Kidney tubule cell (primary cell): ENCODE measurements at regions not wholly inside any gene's neighbourhood (a gene's known extent, or its start where the extent isn't known, plus 50 kb on each side); places are given as distances from the start of the nearest gene placed in this dataset.
A peak's percentile ranks its signal among the peaks of the same experiment; 100 is the strongest.

Experiments
- DNase-seq: peaks from one replicate; pipeline ENCODE4 v3.0.0-alpha.2; 2018; ENCODE audit warnings: low spot score

DNA sequence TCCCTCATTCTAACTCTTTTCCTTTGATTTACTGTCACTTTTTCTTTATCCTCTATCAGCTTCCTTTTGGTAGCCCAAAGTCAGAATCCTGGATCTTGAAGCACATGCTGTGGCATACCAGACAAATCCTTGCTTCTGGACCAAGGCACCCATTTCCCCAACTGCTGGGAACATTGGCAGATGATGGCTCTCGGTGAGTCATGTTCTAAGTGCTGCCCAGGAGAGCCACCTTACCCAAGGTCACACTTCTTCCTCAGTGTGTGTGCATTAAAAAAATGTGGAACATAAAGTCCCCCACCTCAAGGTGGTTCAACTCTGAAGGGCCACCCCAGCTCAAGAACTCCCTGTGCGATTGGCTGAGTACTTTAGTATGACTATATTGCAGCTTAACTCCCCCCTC is 141.4 kb upstream of the PUM3 start:
- no peak for DNase-seq

DNA sequence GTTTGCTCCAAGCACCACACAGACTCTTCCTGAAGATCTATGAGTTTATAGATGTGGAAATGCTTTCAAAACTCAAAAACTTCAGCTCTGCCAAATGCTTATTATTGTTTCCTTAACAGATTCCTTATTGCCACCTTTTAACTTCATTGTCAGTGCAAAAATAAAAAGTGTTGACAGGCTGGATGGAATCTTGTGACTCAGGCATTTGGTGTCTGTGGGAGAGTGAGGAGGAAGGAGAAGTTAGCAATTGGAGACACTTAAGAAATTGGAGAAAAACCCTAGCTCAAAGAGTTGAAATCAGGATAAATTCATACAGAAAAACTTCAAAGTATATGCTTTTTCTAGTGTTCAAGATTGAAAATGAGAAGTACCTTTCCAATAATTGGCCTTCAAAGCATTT is 140.6 kb upstream of the PUM3 start:
- no peak for DNase-seq

DNA sequence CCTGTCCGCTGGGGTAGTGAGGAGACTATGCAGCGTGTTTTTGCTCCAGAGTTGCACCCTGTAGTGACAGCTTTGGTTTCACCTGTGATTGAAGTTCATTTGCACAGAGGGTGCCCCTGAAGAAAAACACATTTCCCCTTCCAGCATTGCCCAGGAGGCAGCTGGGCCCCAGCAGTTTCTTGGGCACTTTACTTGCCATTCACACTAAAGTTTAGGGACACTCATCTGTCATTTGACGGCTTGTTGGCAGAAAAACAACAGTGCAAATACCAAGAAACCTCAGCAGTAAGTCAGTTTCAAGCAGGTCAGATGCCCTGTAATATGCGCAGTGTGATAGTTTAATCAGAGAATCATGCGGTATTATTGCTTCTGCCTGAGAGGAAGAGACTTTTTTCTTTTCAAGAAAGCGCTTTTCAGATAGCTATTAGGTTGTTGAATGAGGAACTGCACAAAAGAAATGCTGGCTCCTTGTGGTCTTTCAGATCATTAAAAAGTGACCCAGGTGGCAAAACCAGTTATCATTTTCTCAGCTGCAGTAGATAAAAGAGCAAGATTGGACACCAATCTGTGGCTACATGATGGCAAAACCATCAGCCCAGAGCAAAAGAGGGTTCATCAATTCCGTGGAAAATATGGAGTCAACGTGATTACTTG is 136.2 kb upstream of the PUM3 start:
- DNase-seq, result no peak

DNA sequence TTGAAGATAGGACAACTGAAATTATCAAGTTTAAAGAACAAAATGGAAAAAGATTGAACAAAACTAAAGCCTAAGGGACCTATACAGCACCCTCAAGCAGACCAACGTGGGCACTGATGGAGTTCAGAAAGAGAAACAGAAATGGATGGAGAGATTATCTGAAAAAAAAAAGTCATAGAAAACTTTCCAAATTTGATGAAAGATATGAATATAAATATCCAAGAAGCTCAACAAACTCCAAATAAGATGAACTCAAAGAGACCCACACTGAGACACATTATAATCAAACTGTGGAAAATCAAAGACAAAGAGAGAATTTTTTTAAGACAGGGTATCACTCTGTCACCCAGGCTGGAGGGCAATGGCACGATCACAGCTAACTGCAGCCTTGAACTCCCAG is 128.6 kb upstream of the PUM3 start:
- DNase-seq, result no peak

DNA sequence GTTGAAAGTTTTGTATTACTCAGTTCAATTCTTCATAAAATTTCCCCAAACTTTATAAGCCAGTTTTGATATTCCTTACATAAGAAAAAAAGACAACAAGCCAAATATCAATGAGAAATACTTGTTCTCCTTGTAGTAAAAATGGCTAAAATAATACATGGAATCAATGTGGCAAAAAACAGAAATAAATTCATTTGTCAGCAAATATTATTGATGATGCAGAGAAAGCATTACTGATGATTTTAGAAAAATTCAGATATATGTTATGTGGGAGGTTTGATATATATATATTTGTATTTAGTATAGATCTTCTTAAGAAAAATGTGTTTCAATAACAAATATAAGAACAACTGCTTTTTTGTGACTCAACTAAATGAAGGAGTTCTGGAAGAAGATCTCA is 127.0 kb upstream of the PUM3 start:
- DNase-seq, result no peak

DNA sequence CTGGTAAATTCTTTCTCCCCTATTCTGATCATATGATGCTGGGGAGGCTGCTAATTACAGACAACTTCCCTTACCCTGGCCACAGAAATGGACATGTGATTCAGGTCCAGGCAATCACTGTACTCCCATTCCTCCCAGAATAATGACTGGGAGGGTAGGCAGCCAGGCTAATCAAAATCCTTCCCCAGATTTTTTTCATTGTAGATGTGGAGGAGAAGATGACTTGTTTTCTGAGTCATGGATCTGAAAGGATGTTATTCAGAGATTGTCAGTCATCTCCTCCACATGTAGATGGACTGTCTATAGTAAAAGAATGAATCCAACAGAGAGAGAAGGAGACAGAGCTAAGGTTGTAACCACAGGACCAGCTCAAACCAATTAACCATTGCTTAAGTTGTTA is 123.9 kb upstream of the PUM3 start:
- DNase-seq, result peak; percentile 1

DNA sequence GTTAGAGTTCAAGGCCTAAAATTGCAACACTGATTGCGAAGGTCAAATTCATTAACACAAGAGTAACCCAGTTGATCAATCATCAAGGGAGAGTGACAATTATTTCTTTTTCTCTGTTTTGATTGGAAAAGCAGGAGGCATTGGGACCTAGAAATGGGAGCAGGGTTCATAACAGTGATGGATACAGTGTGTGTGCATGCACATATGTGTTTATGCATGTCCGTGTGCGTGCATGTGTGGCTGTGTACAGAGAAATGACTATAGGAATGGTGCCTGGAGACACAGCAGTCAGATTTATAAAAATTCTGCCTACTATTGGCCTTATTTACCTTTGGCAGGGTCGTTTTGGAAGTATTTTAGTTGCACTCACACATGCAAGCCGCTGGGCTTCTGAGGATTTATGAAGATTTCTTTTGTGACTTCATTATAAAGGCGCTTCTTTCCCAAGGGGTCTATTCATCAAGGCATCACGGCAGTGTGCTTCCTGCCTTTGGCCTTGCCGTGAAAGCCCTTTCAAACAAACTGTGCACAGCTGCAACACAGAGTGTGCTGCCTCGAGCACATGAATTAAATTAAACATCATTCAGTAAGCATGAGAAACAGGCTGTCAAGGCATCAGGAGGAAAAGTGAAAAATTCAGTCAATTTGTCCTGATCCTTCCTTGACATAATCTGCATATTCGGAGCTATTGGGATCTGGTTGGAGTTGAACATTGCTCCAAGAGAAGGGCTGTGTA is 122.8 kb upstream of the PUM3 start:
- no peak for DNase-seq

DNA sequence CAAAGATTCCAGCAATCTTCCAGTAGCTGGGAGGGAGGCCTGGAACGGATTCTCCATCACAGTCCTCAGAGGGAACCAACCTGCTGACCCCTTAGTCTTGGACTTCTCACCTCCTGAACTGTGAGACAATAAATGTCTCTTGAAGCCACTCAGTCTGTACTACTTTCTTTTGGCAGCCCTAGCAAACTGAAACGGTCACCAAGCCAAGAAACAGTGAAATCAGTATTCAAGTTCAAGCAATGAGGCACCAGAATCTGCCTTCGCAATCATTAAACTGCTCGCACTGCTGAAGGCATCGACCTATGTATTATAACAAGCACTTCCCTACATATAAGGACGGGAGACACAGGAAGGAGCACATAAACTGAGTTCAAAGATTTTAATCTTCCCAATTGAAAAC is 120.6 kb upstream of the PUM3 start:
- no peak for DNase-seq

DNA sequence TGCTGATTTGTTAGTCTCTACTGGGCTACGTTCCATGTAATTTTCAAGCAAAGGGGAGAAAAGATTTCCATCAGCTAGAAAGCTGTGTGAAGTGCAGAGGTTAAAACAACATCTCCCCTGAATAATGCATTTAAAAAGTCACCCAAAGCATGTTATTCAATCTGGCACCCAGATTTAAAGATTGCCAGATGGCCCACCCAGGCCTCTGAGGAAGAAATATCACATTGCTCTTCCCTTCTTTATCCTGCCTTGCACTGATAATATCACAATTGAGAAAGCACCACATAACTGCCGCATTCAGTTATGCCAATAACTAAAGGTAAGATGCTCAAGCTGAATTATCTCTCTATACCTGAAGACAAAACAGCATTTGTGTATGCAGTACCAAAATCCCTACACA is 119.4 kb upstream of the PUM3 start:
- DNase-seq, result no peak

DNA sequence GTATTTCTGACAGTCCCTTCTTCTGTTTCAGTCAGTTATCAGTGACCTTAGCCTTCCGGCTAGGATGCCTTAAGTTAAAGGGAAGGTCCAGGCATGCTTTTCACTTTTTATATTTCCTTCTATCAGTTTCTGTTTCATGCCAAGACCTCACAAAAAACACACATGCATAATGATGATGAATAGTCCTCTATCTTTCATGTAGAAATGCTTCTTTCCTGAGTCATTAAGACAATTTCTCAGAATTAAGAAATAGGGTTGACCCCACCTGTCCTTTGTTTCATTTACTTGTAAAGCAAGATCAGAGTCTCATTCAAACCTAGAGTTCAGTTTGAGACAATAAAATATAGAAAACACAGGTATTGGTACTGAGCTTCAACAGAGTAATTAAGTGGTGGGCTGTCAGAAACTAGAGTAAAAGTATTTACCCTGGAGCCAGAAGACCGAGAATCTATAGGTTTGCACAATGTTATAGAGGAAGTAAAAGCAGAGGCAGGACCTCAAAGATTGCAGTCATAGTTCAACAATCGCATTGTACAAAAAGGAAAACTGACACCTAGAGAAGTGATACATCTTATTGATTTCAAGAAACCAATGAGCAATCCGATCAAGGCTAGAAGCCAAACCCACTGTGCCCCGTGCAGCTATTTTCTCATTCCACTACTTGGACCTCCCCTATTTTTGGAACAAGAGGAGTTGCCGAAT is 118.7 kb upstream of the PUM3 start:
- no peak for DNase-seq

DNA sequence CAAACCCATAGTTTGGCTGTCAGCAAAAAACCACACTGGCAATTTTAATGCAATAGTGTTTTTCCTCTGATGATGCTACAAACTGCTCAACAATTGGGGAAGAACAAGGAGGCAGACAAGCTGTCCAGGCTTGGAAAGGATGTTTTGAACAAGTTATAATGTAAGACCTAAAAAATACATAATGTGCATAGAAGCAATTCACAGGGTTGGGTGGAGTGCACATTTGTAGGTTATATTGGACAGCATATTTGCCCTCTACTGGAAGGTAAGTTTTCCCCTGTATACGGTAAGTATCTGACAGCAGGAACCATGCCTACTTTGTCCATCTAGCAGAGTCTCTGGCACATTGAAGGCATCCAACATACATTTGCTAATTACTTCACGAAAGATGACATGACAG is 114.3 kb upstream of the PUM3 start:
- no peak for DNase-seq

DNA sequence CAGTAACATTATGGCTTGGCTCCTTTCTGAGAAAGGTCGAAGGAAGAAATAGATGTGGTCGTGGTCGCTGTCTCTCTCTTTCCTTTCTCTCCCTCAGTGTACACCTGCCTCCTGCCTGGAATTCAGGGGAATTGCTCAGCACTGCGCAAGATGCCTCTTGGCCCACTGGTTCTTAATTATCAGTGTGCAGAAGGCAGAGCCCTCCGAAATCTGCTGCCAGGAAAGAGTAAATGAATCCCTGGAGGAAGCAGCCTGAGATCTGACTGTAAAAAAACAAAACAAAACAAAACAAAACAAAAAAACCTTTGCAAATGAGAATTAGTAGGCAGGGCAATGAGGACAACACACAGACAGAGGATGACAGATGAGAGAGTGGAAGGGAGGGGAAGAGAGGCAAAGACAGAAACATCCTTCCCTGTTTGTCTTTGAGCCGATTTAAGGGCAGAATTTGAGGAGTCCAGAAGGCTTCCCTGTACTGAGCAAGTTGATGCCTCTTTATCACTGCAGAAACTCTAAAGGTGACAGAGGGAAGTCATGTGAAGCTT is 113.8 kb upstream of the PUM3 start:
- no peak for DNase-seq

DNA sequence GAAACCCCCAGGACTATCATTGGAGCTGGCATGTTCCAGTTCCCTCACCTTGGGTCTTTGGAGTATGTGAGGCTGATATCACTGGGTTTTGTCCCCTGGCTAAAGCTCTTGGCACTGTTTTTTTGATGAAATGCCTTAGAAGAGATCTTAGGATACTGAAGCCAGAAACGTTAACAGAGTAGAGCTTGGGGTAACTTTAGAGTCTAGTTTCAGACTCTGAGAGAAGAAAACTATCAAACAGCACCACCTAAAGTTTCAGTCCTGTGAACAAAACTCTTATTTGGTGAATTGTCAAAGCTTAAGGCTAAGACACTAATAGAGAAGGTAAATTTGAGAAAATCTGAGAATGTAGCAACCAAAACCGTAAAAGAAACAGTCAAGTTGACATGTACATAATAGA is 111.7 kb upstream of the PUM3 start:
- DNase-seq, result no peak

DNA sequence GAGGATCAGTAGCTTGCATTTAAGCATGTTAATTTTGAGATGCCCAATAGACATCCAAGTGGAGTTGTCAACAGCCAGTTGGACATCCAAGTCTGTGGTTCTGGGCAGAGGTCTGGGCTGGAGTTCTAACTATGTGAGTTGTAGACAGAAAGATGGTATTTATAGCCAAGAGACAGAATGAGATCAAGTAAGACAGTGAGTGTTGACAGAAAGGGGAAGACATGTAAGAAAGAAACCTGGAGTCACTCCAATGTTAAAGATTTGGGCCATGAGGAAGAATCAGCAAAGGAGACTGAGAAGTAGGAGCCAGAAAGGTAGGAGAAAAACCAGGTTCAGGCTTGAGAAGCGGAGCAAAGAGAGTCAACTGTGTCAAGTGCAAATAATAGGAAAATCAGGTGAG is 95.5 kb upstream of the PUM3 start:
- no peak for DNase-seq

DNA sequence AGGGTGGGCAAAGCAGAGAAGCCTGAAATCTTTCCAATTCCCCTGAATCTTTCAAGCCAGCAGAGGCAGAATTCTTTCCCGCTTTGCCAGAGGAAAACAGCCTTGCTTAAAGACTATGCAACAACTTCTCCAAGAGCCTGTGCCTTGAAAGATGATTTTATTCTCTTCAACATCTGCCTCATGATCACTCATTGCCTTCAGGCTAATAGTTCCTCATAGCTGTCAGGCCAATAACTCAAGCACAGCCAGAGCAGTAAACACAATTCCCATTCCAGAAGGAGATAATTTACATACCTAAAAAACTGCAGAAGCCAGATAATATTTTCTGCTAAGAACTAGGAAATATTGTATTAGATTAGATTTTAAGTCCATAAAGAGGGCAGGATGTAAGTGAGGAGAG is 92.3 kb upstream of the PUM3 start:
- DNase-seq, result no peak

DNA sequence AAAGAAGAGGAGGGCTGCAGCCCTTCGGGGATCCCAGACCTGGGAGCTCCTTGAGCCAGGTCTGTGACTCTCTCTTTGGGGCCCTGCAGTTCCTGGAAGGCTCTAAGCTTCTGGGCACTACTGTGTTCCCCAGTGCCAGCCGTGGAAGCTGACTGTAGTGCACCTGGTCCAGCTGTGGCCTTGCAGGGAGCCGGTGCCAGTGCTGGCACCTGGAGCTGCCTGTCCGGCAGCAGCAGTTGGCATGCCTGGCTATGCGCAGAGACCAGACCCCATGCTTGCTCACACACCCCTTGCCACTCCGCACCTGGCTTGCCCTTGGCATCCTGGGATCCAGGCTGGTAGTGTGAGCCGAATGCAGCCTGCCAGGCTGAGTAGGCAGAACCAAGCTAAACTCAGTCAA is 91.0 kb upstream of the PUM3 start:
- DNase-seq, result no peak

DNA sequence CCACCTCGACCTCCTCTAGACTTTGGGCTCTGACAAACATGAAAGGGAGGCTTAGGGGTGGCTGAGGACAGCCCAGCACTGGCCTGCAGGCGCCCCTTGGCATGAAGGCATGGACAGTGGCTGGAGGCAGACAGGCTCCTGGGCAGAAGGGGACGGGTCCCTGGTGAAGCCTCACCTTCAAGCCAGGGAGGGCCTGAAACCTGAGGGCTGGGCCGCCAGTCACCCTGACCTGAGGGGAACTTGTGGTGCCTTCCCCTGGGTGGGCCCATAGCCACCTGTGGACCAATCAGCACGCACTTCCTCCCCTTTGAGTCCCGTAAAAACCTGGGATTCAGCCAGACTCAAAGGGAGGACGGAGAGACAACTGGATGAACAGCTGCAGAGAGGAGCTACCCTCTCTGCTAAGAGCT is 90.4 kb upstream of the PUM3 start:
- no peak for DNase-seq

DNA sequence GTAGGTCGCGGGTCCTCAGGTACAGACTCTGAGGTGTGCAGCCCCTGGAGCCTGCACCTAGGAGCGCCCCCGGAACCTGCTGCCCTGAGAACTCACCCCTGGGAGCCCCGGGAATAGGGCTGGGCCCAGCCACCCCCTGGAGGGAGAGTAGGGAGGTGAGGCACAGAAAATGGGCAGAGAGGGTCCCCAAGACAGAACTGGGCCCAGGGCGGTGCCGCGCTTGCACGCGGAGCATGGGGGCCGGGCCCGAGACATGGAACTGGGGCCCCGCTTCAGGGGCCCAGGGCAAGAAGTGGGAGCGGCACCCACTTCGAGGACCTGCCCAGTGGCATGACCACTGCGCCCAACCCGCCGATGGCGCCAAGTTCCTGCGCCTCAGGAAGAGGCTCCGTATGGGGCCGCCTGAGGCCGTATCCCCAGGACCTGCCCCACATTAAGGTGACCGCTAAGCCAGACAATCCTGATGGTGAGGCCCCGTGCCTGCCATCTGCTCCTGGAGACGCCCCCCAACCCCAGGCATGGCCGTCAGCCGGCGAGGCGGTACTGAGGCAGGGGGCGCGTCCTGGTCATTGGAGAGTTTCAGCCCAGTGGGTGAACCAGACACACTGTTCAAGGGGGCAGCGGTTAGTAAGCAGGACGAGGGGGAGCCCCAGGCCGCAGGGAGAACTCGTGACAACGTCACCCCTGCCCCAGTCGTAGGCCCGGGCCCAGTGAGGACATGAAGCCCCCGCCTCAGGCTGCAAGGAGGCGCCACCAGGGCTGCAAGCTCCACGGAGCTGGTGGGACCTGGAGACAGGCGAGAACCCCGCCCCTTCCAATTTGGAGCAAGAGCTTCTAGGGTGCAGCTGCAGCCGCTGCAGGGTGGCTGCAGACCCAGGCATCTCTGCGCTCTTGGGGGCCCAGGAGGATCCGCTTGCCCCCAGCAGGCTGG is 89.5 kb upstream of the PUM3 start:
- no peak for DNase-seq

DNA sequence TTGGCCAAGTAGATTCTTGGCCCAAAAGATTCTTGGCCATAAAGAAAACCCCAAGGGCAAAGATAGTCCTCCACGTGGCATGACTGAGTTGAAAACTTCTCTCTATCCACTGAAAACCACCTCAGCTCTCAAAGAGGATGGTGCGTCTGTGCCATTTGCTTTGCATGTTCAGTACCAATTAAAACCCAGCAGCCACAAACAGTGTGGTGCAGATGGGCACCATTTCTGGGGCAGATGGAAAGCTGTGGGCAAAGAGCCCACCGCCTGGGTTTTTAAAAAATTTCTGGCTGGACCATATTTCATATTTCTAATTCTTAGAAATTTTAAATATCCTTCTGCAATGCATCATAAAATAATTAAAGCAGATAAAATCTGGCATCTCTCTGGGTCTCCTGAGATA is 84.5 kb upstream of the PUM3 start:
- no peak for DNase-seq

DNA sequence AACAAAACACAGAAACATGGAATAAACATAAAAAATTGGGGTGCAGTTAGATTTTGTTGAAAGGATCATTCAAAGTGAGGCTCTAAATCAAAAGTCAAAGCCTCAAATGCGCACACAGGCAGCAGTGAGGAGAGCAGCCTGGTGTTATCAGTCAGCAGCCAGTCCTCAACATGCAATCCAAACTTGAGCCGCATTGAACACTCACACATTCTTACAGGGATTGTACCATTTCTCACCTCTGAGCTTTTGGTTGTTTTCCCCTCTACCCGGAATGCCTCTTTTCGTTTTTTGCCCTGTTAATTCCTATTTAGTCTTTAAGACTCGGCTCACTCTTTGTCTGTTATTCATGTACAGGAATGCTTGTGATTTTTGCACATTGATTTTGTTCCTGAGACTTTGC is 81.1 kb upstream of the PUM3 start:
- DNase-seq, result no peak

DNA sequence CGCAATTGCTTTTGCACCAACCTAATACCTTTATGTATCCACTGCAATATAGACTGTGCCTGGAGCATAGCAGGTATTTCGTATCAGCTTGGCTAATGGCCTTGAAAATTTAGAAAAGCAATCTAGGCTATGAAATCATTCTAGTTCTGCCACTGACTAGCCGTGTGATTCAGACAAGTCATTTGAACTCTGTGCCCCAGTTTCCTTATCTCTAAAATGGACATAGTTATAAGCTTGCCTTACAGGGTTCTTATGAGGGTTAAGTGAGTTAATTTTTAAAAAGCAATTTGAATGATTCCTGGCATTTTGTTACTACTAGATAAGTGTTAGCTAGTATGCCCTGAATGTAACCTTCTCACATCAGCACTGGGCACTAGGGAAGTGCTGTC is 80.5 kb upstream of the PUM3 start:
- DNase-seq, result no peak

DNA sequence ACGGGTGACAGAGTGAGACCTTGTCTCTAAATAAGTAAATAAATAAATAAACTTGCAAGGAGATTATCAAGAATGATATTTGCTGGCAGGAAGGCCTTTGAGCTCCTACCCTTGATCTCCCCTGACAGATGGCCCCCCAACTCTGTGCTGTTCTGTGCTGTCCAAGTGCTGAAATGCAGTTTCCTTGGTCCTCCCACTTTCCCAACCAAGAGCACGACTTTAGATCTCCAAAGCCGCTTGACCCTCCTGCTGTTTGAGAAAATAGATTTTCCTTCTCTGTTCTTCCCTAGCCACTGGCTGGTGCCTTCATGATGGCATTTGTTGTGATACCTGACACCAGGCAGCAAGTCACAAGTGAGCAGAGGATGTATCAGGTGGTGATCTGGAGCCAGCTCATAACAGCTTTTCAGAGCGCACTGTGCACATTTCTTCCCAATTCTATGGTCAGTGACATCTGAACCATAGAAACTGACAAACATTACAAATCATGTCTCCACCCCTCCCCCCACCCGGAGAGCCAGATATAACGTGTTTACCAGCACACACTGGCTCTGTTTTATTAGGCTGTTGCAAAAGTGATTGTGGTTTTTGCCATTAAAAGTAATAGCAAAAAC is 80.0 kb upstream of the PUM3 start:
- no peak for DNase-seq
